ENCODE measurements at regions not wholly inside any gene's neighbourhood (a gene's known extent, or its start where the extent isn't known, plus 50 kb on each side); places are given as distances from the start of the nearest gene placed in this dataset.

- in situ Hi-C loops (cut with HindIII; ENCODE audit: low pct_unique_long_range_greater_than_20kb, low sequenced_read_pairs): no loop called here
- TF ChIP-seq JUND (IDR thresholded peaks at IDR 0.05; ENCODE audit: low read depth): no peak
- DNase-seq (ENCODE audit: low read depth in 1 of 2, low spot score in 1 of 2): no peak
These were observed 116.8 kb downstream of the CDC42EP3 start for GRCh38 chr2:37554687-37555086.

GRCh38 chr2:37555457-37555856 is 116.0 kb downstream of the CDC42EP3 start:
- in situ Hi-C loops (cut with HindIII; ENCODE audit: low pct_unique_long_range_greater_than_20kb, low sequenced_read_pairs): no loop called here
- no peak for TF ChIP-seq JUND (IDR thresholded peaks at IDR 0.05; ENCODE audit: low read depth)
- DNase-seq (ENCODE audit: low read depth in 1 of 2, low spot score in 1 of 2): no peak

GRCh38 chr2:37556256-37556655 is 115.2 kb downstream of the CDC42EP3 start:
- no peak for TF ChIP-seq JUND (IDR thresholded peaks at IDR 0.05; ENCODE audit: low read depth)
- in situ Hi-C loops (cut with HindIII; ENCODE audit: low pct_unique_long_range_greater_than_20kb, low sequenced_read_pairs): no loop called here
- DNase-seq (ENCODE audit: low read depth in 1 of 2, low spot score in 1 of 2): no peak

- in situ Hi-C loops (cut with HindIII; ENCODE audit: low pct_unique_long_range_greater_than_20kb, low sequenced_read_pairs): no loop called here
- TF ChIP-seq JUND (IDR thresholded peaks at IDR 0.05; ENCODE audit: low read depth): no peak
These were observed 112.8 kb downstream of the CDC42EP3 start for GRCh38 chr2:37558623-37559022.

GRCh38 chr2:37560241-37560848 is 111.1 kb downstream of the CDC42EP3 start:
- no peak for TF ChIP-seq JUND (IDR thresholded peaks at IDR 0.05; ENCODE audit: low read depth)
- peak in 1 of 2 experiments; percentile 71 for DNase-seq (ENCODE audit: low read depth in 1 of 2, low spot score in 1 of 2)
- in situ Hi-C loops (cut with HindIII; ENCODE audit: low pct_unique_long_range_greater_than_20kb, low sequenced_read_pairs): no loop called here

More at GRCh38 chr2:37558623-37559022, 112.8 kb downstream of the CDC42EP3 start:
- DNase-seq (ENCODE audit: low read depth in 1 of 2, low spot score in 1 of 2): no peak

- no peak for TF ChIP-seq JUND (IDR thresholded peaks at IDR 0.05; ENCODE audit: low read depth)
- no peak for DNase-seq (ENCODE audit: low read depth in 1 of 2, low spot score in 1 of 2)
- in situ Hi-C loops (cut with HindIII; ENCODE audit: low pct_unique_long_range_greater_than_20kb, low sequenced_read_pairs): no loop called here
These were observed 110.4 kb downstream of the CDC42EP3 start for GRCh38 chr2:37560863-37561614.

GRCh38 chr2:37561615-37562569 is 109.5 kb downstream of the CDC42EP3 start:
- DNase-seq (ENCODE audit: low read depth in 1 of 2, low spot score in 1 of 2): no peak
- no peak for TF ChIP-seq JUND (IDR thresholded peaks at IDR 0.05; ENCODE audit: low read depth)
- in situ Hi-C loops (cut with HindIII; ENCODE audit: low pct_unique_long_range_greater_than_20kb, low sequenced_read_pairs): no loop called here

DNA sequence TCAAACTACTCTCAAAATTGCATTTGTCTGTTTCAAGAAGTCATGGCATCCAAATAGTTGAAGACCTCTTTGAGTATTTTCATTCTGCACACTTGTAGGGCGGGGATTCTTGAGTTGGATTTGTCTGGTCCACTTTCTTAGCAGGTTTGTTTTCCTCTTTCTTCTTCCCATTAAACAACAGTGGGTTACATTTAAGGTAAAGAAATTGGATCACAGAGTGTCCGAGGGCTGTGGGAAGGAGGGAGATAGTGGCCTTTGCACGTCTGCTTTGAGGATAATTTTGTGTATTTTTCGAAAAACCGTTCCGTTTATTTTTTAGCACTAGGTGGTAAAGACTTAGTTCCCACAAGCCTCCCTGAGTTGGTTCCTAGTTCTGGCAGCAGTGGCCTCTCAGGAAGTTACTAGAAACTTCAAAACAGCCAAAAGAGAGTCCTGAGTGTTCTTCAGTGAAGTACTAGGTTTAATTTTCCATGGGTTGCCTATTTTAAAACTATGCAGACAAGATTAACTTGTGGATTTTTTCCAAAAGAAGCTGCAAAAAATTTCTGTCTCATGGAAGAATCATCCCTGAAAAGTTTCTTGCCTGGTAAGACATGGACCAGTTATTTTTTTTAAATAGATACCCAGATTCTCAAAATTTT is 107.9 kb downstream of the CDC42EP3 start:
- TF ChIP-seq JUND (IDR thresholded peaks at IDR 0.05; ENCODE audit: low read depth): no peak
- DNase-seq (ENCODE audit: low read depth in 1 of 2, low spot score in 1 of 2): no peak
- in situ Hi-C loops (cut with HindIII; ENCODE audit: low pct_unique_long_range_greater_than_20kb, low sequenced_read_pairs): no loop called here

DNA sequence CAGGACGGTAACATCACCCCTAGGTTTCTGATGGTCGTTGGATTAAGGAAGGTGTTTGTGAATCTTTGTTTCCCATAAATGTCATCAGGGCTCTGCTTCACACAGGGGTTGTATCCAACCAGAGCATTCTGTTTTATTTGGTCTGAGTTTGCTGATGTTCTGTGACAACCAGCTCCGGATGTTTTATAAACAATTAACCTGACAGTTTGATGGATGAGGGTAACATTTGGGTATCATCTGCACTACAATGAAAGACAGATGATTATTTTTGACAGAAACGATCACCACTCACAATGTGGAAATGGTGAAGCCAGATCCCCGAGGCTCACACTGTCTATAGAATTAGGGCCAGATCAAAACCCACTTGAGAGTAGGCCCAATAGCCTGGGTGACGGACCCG is 107.1 kb downstream of the CDC42EP3 start:
- no peak for DNase-seq (ENCODE audit: low read depth in 1 of 2, low spot score in 1 of 2)

GRCh38 chr2:37566517-37566981 is 104.9 kb downstream of the CDC42EP3 start:
- TF ChIP-seq JUND (IDR thresholded peaks at IDR 0.05; ENCODE audit: low read depth): no peak
- in situ Hi-C loops (cut with HindIII; ENCODE audit: low pct_unique_long_range_greater_than_20kb, low sequenced_read_pairs): no loop called here
- no peak for DNase-seq (ENCODE audit: low read depth in 1 of 2, low spot score in 1 of 2)

More for the DNA sequence above, 107.1 kb downstream of the CDC42EP3 start:
- no peak for TF ChIP-seq JUND (IDR thresholded peaks at IDR 0.05; ENCODE audit: low read depth)
- in situ Hi-C loops (cut with HindIII; ENCODE audit: low pct_unique_long_range_greater_than_20kb, low sequenced_read_pairs): no loop called here

DNA sequence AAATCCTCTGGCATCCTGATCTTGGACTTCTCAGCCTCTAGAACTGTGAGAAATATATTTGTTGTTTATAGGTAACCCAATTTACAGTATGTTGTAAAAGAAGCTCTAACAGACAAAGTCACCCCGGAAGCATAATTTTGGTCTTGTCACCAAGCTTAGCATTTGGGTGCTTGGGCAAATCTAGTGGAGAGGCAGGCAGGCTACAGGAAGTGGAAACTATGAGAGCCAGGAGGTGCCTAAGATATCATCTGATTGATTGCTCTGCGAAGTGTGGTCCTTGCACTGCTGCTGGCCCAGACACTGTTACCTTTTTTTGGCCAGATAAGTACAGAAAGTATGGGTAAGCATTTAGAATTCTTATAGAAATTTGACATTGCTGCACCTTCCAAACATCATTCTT is 102.9 kb downstream of the CDC42EP3 start:
- in situ Hi-C loops (cut with HindIII; ENCODE audit: low pct_unique_long_range_greater_than_20kb, low sequenced_read_pairs): no loop called here
- no peak for DNase-seq (ENCODE audit: low read depth in 1 of 2, low spot score in 1 of 2)
- TF ChIP-seq JUND (IDR thresholded peaks at IDR 0.05; ENCODE audit: low read depth): no peak

All from T47D (cell line).